ENCODE measurements at regions not wholly inside any gene's neighbourhood (a gene's known extent, or its start where the extent isn't known, plus 50 kb on each side); places are given as distances from the start of the nearest gene placed in this dataset.

DNA sequence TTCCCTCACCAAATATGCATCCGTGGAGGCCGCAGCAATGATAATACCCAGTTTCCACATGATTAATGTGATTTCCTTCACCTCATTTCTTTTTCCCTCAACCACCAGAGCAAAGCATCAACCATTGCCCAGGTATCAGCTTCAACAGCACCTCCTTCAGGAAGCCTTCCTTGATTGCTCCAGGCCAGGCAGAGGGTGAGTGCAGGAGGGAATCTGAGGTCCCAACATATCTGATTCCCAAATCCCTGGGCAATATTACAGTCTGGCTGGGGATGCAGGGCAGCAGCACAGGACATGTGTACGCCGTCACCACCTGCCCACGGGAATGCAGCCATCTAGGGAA, 142.4 kb upstream of the MYCN start:
- CTCF ChIA-PET, result no interaction called here
- POLR2A ChIA-PET, result no interaction called here
- ATAC-seq (no peak), DNase-seq (no peak)
- Mint-ChIP-seq H3K4me3 (no peak overlapping the region), H3K36me3 (ENCODE audit: low read depth) (no peaks in the 10 kb centered on the region), H3K4me1 (ENCODE audit: low read depth) (no peaks in the 10 kb centered on the region), H3K27ac (no peak overlapping the region), H3K27me3 (ENCODE audit: low read depth) (no peaks in the 10 kb centered on the region), H3K9me3 (ENCODE audit: insufficient read depth) (no peaks in the 10 kb centered on the region)

DNA sequence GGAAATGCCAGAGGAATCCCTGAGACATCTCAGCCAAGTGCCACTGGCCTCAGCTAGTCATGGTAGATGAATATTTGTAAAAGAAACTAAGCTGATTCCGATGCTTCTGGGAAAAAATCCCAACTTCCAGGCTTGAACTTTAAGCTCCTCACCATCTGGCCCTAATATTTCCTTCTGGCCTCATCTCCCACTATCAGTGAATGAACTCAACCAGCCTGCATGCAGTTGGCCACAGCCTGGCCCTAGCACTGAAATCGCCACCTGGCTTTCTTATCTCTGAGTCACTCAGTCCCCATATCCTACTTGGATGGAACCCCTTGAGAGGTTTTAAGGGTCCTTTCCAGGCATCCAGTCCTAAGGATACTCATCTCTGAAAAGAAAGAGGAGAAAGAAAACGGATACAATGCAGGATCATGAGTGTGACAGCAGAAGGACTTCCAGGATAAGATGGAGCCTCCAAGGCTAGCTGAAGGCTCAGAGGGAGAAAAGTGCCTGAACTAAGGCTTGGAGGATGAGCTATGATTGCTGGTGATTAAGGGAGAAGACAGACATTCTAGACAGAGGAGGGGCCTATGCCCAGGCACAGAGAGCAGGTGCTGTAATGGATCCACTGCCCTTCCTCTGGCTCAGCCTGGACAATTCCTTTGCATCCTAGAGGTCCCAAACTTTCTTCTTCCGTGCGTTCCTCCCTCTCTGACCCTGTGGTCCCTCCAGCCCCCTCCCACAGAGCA, 141.5 kb upstream of the MYCN start:
- Mint-ChIP-seq H3K4me3 (no peak overlapping the region), H3K27me3 (ENCODE audit: low read depth) (no peaks in the 10 kb centered on the region), H3K4me1 (ENCODE audit: low read depth) (no peaks in the 10 kb centered on the region), H3K27ac (no peak overlapping the region), H3K36me3 (ENCODE audit: low read depth) (no peaks in the 10 kb centered on the region), H3K9me3 (ENCODE audit: insufficient read depth) (no peaks in the 10 kb centered on the region)
- ChIA-PET CTCF (no interaction called here), POLR2A (no interaction called here)
- DNase-seq (no peak), ATAC-seq (no peak)

DNA sequence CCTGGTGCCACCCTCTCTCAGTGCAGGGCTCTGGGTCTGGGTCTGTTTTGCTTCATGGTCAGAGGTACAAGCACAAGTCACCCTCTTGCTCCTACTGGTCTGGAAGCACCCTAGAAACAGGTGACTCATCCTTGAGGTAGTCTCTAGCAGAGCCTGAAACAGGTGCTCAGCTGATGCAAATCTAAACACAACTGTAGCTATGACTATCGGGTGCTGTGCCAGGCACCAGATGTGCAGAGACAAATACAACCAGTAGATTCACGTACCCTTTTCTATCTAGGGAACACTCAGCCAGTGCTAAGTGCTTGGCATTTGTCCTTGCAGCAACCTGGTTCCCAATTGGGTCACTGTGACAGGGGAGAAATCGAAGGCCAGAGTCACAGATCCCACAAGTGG, 140.9 kb upstream of the MYCN start:
- Mint-ChIP-seq H3K36me3 (ENCODE audit: low read depth) (no peaks in the 10 kb centered on the region), H3K27ac (no peak overlapping the region), H3K9me3 (ENCODE audit: insufficient read depth) (no peaks in the 10 kb centered on the region), H3K27me3 (ENCODE audit: low read depth) (no peaks in the 10 kb centered on the region), H3K4me1 (ENCODE audit: low read depth) (no peaks in the 10 kb centered on the region), H3K4me3 (no peak overlapping the region)
- CTCF ChIA-PET, result no interaction called here
- DNase-seq, result no peak
- no peak for ATAC-seq
- POLR2A ChIA-PET, result no interaction called here

- ChIA-PET CTCF (no interaction called here), POLR2A (no interaction called here)
- no peaks in the 10 kb centered on the region for H3K9me3 Mint-ChIP-seq (ENCODE audit: insufficient read depth)
- no peak for DNase-seq
- H3K27ac Mint-ChIP-seq, result no peak overlapping the region
- H3K27me3 Mint-ChIP-seq (ENCODE audit: low read depth), result no peaks in the 10 kb centered on the region
- no peaks in the 10 kb centered on the region for H3K4me1 Mint-ChIP-seq (ENCODE audit: low read depth)
- no peak for ATAC-seq
- no peak overlapping the region for H3K4me3 Mint-ChIP-seq
- H3K36me3 Mint-ChIP-seq (ENCODE audit: low read depth), result no peaks in the 10 kb centered on the region
These were observed 139.6 kb upstream of the MYCN start for GRCh38 chr2:15800495-15801329.

DNA sequence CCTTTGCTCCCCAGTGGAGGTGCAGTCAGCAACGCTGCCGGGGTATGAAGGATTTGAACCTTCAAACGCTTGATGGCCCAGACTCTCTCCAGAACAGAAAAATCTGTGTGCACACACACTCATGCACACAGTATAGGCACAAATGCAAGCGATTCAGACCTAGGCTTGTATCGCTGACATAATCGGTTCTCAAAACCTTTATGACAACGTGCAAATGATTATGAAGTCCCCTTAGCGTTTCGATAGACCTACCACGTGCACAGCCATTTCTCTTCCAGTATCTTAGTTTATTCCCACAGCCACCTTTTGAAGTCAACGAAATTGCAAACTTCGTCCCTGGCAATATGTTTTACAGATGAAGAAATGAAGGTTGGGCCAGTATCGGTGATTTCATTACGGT, 138.9 kb upstream of the MYCN start:
- Mint-ChIP-seq H3K4me3 (no peak overlapping the region), H3K27me3 (ENCODE audit: low read depth) (no peaks in the 10 kb centered on the region), H3K36me3 (ENCODE audit: low read depth) (no peaks in the 10 kb centered on the region), H3K4me1 (ENCODE audit: low read depth) (no peaks in the 10 kb centered on the region), H3K27ac (no peak overlapping the region), H3K9me3 (ENCODE audit: insufficient read depth) (no peaks in the 10 kb centered on the region)
- DNase-seq, result no peak
- CTCF ChIA-PET, result no interaction called here
- no peak for ATAC-seq
- POLR2A ChIA-PET, result no interaction called here

- Mint-ChIP-seq H3K27ac (no peak overlapping the region), H3K36me3 (ENCODE audit: low read depth) (no peaks in the 10 kb centered on the region), H3K4me3 (no peak overlapping the region), H3K9me3 (ENCODE audit: insufficient read depth) (no peaks in the 10 kb centered on the region), H3K27me3 (ENCODE audit: low read depth) (no peaks in the 10 kb centered on the region), H3K4me1 (ENCODE audit: low read depth) (no peaks in the 10 kb centered on the region)
- DNase-seq (no peak), ATAC-seq (no peak)
- CTCF ChIA-PET, result no interaction called here
- POLR2A ChIA-PET, result no interaction called here
These were observed 138.4 kb upstream of the MYCN start for GRCh38 chr2:15801904-15802303.

DNA sequence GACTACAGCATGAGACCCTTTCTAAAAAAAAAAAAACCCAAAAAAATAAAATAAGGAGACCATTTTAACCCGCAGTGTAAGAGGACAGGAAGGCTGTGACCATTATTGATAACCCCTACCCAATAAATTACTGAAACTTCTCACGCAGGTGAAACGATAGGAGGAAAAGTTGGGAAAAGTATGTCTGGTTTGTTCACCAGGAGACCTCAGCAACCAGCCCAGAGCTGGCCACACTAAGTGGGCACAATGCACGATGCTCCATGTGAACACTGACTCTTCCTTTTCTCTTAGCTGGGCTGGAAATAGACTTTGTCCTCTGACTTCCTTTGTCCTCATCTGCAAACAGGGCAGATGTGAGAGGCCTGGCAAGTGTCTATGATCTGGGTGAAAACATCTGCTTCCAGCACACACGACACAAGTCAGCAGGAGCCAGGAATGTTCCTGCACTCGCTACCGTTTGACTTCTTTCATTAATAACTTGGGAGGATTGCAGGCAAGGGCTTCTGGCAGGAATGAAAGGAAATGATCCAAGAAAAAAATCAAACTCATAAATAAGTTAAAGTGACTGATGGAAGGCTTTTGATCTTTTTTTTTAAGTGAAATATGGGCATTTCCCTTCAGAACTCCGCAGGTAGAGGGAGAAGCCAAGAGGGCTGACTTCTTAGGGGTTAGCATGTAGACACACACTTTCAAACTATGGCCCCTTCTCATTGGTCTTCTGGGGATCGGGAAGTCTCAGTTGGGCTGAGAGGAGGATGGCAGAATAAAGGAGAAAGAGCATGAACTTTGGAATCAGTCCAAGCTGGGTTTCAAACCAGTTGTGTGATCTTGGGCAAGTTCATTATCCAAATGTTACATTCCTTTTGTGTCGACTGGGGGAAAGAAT, 137.4 kb upstream of the MYCN start:
- H3K27ac Mint-ChIP-seq, result no peak overlapping the region
- no peak overlapping the region for H3K4me3 Mint-ChIP-seq
- no peaks in the 10 kb centered on the region for H3K36me3 Mint-ChIP-seq (ENCODE audit: low read depth)
- H3K27me3 Mint-ChIP-seq (ENCODE audit: low read depth), result no peaks in the 10 kb centered on the region
- no peaks in the 10 kb centered on the region for H3K9me3 Mint-ChIP-seq (ENCODE audit: insufficient read depth)
- ATAC-seq, result no peak
- CTCF ChIA-PET, result no interaction called here
- no peak for DNase-seq
- POLR2A ChIA-PET, result no interaction called here
- no peaks in the 10 kb centered on the region for H3K4me1 Mint-ChIP-seq (ENCODE audit: low read depth)

DNA sequence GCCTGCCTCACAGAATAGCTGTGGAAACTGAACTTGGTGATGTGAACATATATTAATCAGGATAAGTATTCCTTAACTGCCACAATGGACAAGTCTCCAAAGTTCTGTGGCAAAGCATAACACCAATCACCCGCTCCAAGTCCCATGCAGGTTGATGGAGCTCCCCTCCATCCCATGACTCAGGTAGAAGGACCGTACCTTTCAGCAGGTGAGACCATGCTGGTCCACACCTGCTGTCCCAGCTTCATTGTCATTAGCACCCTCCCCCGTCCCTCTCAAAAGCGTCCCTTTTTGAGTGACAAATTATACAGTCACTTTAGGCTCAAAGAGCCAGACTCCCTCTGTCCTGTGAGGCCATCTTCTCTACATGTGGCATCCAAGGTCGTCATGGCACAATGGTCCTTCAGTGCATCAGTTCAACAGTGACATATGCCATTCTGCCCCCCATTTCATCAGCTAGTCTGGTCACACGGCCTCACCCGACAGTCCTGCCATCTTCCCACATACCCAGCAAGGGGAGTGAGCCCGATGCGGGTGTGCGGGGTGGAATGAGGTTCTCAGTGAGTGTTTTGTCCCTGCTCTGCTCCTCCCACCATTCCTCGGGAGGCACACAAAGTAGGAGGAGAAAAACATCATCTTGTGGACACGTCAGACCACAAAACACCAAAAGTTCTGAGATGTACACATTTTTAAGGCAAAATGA, 136.7 kb upstream of the MYCN start:
- DNase-seq, result no peak
- Mint-ChIP-seq H3K4me1 (ENCODE audit: low read depth) (no peaks in the 10 kb centered on the region), H3K27me3 (ENCODE audit: low read depth) (no peaks in the 10 kb centered on the region), H3K9me3 (ENCODE audit: insufficient read depth) (no peaks in the 10 kb centered on the region), H3K4me3 (no peak overlapping the region), H3K36me3 (ENCODE audit: low read depth) (no peaks in the 10 kb centered on the region), H3K27ac (no peak overlapping the region)
- CTCF ChIA-PET, result no interaction called here
- no peak for ATAC-seq
- POLR2A ChIA-PET, result no interaction called here

- no peaks in the 10 kb centered on the region for H3K36me3 Mint-ChIP-seq (ENCODE audit: low read depth)
- H3K9me3 Mint-ChIP-seq (ENCODE audit: insufficient read depth), result no peaks in the 10 kb centered on the region
- no peak for ATAC-seq
- CTCF ChIA-PET, result no interaction called here
- H3K27me3 Mint-ChIP-seq (ENCODE audit: low read depth), result no peaks in the 10 kb centered on the region
- POLR2A ChIA-PET, result no interaction called here
- H3K27ac Mint-ChIP-seq, result no peak overlapping the region
- H3K4me3 Mint-ChIP-seq, result no peak overlapping the region
- no peak for DNase-seq
- no peaks in the 10 kb centered on the region for H3K4me1 Mint-ChIP-seq (ENCODE audit: low read depth)
These were observed 136.1 kb upstream of the MYCN start for GRCh38 chr2:15804246-15804619.

DNA sequence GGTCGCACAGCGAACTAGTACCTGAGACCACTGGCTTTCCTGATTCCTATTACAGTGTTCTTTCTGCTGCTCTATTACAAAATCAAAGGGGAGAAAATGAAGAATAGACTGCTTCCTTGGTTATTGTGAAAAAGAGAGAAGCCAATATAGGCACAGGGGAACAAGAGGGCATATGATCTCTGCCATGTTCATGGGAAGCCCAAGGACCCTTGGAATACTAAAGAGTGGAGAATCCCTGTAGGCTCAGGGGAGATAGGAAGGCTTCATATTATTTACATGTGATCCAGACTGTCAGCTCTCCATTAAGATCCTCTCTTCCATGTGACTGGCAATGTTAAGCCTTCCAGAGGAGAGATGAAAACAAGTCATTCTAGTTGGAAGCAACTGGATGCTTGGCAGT, 135.7 kb upstream of the MYCN start:
- H3K4me1 Mint-ChIP-seq (ENCODE audit: low read depth), result no peaks in the 10 kb centered on the region
- no peaks in the 10 kb centered on the region for H3K27me3 Mint-ChIP-seq (ENCODE audit: low read depth)
- no peaks in the 10 kb centered on the region for H3K36me3 Mint-ChIP-seq (ENCODE audit: low read depth)
- DNase-seq (no peak), ATAC-seq (no peak)
- H3K9me3 Mint-ChIP-seq (ENCODE audit: insufficient read depth), result no peaks in the 10 kb centered on the region
- no peak overlapping the region for H3K4me3 Mint-ChIP-seq
- POLR2A ChIA-PET, result no interaction called here
- H3K27ac Mint-ChIP-seq, result no peak overlapping the region
- CTCF ChIA-PET, result no interaction called here

- Mint-ChIP-seq H3K9me3 (ENCODE audit: insufficient read depth) (no peaks in the 10 kb centered on the region), H3K27me3 (ENCODE audit: low read depth) (no peaks in the 10 kb centered on the region), H3K4me3 (no peak overlapping the region), H3K4me1 (ENCODE audit: low read depth) (no peaks in the 10 kb centered on the region), H3K36me3 (ENCODE audit: low read depth) (no peaks in the 10 kb centered on the region), H3K27ac (no peak overlapping the region)
- ATAC-seq (no peak), DNase-seq (no peak)
- ChIA-PET CTCF (no interaction called here), POLR2A (no interaction called here)
These were observed 135.1 kb upstream of the MYCN start for GRCh38 chr2:15805206-15805605.

DNA sequence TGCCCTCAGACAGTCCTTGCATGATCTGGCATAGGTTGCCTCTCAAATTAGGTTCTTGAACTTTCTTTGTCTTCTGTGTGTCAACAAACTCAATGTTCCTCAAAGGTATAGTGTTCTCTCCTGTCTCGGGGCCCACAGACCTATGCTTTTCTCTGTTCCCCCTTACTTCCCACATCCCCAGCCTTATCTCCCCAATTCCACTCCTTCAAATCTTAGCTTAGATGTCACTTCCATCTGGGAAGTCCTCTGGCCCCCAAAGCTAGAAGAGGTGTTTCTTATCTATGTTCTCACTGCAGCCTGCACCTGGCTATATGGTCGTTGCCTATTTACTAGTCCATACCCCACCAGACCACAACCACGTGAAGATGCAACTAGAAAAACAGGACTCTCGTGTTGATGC, 134.6 kb upstream of the MYCN start:
- POLR2A ChIA-PET, result no interaction called here

More for the DNA sequence above, 134.6 kb upstream of the MYCN start:
- ATAC-seq (no peak), DNase-seq (no peak)
- Mint-ChIP-seq H3K27ac (no peak overlapping the region), H3K9me3 (ENCODE audit: insufficient read depth) (no peaks in the 10 kb centered on the region), H3K4me3 (no peak overlapping the region), H3K36me3 (ENCODE audit: low read depth) (no peaks in the 10 kb centered on the region), H3K4me1 (ENCODE audit: low read depth) (no peaks in the 10 kb centered on the region), H3K27me3 (ENCODE audit: low read depth) (no peaks in the 10 kb centered on the region)
- CTCF ChIA-PET, result no interaction called here
